ENCODE measurements at regions not wholly inside any gene's neighbourhood (a gene's known extent, or its start where the extent isn't known, plus 50 kb on each side); places are given as distances from the start of the nearest gene placed in this dataset.

DNA sequence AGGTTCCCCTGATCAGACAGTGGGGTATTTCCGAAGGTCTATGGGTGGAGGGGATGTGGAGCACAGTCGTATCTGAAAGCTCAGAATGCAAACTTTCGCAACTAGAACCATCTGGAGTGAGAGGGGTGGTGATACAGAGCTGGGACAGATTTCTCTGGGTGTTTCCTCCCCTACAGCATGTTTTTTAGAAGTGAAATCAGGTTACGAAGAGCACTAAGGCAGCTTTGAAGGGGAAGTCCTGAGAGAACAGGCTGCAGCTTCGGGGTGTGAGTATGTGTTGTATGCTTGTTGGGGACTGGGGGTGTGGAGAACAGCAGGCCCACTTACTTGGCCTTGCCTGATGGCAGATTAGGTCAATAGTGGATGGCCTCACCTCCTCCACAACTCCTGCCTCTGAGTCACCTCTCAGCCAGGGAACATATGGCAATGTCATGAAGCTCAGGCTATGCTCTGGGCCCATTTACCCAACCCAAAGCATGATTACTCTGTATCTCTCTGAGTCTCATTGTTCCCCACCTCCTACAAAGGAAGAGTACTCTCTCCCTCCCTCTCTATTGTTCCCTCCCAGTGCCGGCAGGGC, 107.2 kb upstream of the RASGRP1 start:
- DNase-seq (ENCODE audit: low read depth): peak; percentile 58
- H3K4me3 ChIP-seq (ENCODE audit: control insufficient read depth, low read depth, low read length): no peak overlapping the region
- TF ChIP-seq, protein P1, sequence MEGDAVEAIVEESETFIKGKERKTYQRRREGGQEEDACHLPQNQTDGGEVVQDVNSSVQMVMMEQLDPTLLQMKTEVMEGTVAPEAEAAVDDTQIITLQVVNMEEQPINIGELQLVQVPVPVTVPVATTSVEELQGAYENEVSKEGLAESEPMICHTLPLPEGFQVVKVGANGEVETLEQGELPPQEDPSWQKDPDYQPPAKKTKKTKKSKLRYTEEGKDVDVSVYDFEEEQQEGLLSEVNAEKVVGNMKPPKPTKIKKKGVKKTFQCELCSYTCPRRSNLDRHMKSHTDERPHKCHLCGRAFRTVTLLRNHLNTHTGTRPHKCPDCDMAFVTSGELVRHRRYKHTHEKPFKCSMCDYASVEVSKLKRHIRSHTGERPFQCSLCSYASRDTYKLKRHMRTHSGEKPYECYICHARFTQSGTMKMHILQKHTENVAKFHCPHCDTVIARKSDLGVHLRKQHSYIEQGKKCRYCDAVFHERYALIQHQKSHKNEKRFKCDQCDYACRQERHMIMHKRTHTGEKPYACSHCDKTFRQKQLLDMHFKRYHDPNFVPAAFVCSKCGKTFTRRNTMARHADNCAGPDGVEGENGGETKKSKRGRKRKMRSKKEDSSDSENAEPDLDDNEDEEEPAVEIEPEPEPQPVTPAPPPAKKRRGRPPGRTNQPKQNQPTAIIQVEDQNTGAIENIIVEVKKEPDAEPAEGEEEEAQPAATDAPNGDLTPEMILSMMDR (conservative IDR thresholded peaks at IDR 0.05; ENCODE audit: control insufficient read depth, insufficient read depth, low read depth, low read length): no peak

DNA sequence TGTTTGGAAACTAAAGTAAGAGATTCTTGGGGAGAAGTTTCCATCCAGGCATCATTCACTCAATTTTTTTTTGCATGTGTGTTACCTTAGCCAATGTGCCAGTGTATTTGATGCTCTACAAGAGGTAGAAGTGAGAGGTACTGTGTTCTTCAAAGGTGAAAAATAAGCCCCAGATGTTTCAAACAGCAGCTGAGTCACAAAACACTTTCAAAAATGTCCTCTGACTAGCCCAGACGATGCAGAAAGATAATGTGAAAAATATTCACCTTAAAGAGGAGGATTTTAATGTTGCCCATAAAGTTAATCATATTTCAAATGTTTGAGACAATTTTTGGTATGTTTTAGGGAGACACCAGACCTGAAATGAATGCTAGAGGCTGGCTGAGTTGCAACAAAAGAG, 107.7 kb upstream of the RASGRP1 start:
- no peak overlapping the region for H3K4me3 ChIP-seq (ENCODE audit: control insufficient read depth, low read depth, low read length)
- TF ChIP-seq, protein P1 (conservative IDR thresholded peaks at IDR 0.05; ENCODE audit: control insufficient read depth, insufficient read depth, low read depth, low read length): no peak
- DNase-seq (ENCODE audit: low read depth): no peak

DNA sequence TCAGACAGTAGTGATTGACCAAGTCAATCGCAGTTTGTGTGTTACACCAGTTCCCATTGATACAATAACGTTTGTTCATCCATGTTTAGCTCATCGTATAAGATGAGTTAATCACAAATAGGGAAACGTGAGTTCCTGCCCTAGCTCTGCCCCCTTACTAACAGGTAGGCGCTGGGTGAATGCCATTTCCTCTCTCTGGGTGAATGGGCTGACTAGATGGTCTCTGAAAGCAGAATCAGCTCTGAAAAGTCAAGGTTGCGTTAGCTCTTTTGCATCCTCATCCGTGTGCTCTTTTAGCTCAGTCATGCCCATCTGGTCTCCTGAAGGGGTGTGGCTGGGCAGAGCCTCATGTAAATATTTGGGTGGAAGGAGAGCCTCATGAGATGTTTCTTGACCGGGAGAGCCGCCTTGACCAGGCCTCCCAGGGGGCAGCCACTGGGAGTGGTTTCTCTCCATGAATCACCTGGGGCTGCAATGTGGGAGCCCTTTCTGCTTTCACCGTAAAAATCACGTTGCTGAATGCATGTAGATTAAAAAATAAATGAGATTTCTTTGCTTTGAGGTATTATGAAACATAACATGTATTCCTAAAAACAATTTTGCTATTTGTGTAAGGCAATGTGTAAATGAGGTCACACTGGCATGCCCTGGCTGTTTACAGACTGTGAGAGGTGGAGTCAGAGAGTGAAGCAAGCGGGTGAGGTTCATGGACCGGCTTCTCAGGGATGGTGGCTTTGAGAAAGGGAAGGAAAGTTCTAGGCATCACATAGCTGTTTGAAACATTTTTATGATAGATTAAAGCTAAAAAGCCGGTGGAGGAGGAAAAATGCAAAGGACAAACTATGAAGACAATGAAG, 108.4 kb upstream of the RASGRP1 start:
- no peak overlapping the region for H3K4me3 ChIP-seq (ENCODE audit: control insufficient read depth, low read depth, low read length)
- DNase-seq (ENCODE audit: low read depth): no peak
- TF ChIP-seq, protein P1 (conservative IDR thresholded peaks at IDR 0.05; ENCODE audit: control insufficient read depth, insufficient read depth, low read depth, low read length): no peak

DNA sequence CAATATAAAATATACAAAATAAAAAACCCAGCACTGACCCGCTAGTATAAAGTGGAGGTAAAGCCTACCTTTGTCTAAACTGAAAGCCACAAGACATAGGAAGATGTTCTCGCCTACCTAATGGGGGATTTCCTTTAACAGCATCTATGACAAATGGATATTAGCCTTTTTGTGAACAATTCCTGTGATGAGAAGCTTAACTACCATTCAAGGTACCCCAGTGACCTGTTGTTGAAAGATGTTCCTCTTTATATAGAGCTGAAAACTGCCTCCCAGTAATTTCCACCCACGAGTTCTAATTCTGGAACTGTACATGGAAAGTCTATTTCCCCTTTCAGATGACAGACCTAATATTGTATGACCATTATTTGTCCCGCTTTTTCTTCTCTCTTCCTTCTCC, 109.8 kb upstream of the RASGRP1 start:
- TF ChIP-seq, protein P1 (conservative IDR thresholded peaks at IDR 0.05; ENCODE audit: control insufficient read depth, insufficient read depth, low read depth, low read length): no peak
- no peak for DNase-seq (ENCODE audit: low read depth)
- no peak overlapping the region for H3K4me3 ChIP-seq (ENCODE audit: control insufficient read depth, low read depth, low read length)

DNA sequence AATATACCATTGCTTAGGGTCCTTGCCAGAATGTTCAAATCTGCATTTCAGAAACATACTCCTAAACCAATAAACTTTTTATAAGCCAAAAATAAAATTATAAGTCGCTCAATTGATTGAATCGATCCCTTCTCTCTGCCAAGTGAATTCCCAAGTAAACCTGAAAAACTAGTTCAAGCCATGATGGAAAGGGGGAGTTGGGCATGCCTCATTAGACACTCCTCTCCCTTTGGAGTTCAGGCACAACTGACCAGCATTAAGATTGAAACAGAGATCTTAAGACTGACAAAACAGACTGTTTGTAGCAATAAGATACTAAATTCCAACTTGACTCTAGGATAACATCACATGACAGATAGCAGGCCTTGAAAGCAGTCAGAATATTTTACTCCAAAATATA, 113.7 kb upstream of the RASGRP1 start:
- DNase-seq (ENCODE audit: low read depth): no peak
- TF ChIP-seq, protein P1 (conservative IDR thresholded peaks at IDR 0.05; ENCODE audit: control insufficient read depth, insufficient read depth, low read depth, low read length): no peak
- H3K4me3 ChIP-seq (ENCODE audit: control insufficient read depth, low read depth, low read length): no peak overlapping the region

DNA sequence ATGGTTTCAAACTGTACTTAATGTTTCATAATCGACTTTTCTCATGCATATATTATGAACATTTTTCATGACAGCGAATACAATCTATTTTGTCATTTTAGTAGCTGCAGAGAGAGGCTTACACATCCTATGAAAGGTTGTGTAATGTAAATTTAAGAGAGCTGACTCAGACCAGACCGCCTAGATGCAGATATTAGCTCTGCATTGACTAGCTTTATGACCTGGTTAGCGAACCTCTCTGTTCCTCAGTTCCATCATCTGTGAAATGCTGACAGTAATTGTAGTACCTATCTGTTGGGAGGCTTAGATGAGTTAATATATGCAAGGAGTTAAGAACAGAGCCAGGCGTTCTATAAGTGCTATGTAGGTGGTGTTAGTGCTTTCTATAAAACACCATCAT, 116.2 kb upstream of the RASGRP1 start:
- no peak for DNase-seq (ENCODE audit: low read depth)
- H3K4me3 ChIP-seq (ENCODE audit: control insufficient read depth, low read depth, low read length): no peak overlapping the region
- TF ChIP-seq, protein P1 (conservative IDR thresholded peaks at IDR 0.05; ENCODE audit: control insufficient read depth, insufficient read depth, low read depth, low read length): no peak
